Osteocyte (in vitro differentiated cells): ENCODE measurements at regions not wholly inside any gene's neighbourhood (a gene's known extent, or its start where the extent isn't known, plus 50 kb on each side); places are given as distances from the start of the nearest gene placed in this dataset.

Experiments
- DNase-seq: peaks from one replicate; pipeline ENCODE4 v3.0.0; 2021; ENCODE audit warnings: mixed read lengths; ENCODE audit not compliant: unreplicated experiment; ENCODE audit errors: extremely low spot score
- H3K27ac Mint-ChIP-seq: one replicate; pipeline ENCODE4 v1.8.0; 2021; ENCODE audit warnings: mild to moderate bottlenecking, mixed read lengths; ENCODE audit not compliant: unreplicated experiment
- H3K27me3 Mint-ChIP-seq: one replicate; pipeline ENCODE4 v1.8.0; 2021; ENCODE audit warnings: mixed read lengths; ENCODE audit not compliant: unreplicated experiment
- H3K36me3 Mint-ChIP-seq: one replicate; pipeline ENCODE4 v1.8.0; 2021; ENCODE audit warnings: mixed read lengths; ENCODE audit not compliant: unreplicated experiment
- H3K4me1 Mint-ChIP-seq: one replicate; pipeline ENCODE4 v1.8.0; 2021; ENCODE audit warnings: mixed read lengths; ENCODE audit not compliant: unreplicated experiment
- H3K4me3 Mint-ChIP-seq: one replicate; pipeline ENCODE4 v1.8.0; 2021; ENCODE audit warnings: mild to moderate bottlenecking, moderate library complexity, mixed read lengths; ENCODE audit not compliant: unreplicated experiment
- H3K9me3 Mint-ChIP-seq: one replicate; pipeline ENCODE4 v1.8.0; 2021; ENCODE audit warnings: mixed read lengths; ENCODE audit not compliant: unreplicated experiment
- TF ChIP-seq, protein P1 (sequence below): fragments of 200-600 bp; sonication (generic); IDR thresholded peaks from 2 replicates; pipeline ENCODE4 v1.5.0; 2021; ENCODE audit warnings: antibody characterized with exemption, mild to moderate bottlenecking, moderate library complexity

DNA sequence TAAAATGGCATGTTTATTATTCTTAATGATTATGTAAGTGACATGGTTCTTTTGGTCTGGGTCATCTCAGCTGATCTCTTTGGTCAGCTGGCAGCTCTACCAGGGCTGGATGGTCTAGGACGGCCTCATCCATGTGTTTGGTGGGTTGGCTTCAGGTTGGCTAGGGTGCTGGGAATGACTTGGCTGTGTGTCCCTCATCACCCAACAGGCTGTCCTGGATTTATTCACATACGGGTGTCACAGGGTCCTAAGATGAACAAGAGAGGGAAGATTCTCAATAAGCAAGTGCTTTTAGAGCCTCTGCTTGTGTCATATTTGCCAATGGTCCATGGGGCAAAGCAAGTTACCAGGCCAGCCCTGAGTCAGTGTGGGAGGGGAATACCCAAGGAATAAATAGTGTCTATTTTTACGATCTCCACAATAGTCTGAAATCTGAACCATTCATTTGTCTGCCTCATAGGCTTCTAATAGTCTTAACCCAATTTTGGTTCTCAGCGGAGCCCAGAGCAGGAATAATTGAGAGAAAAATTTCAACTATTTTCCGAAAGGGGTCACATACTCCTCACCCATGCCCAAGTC lies 157.5 kb downstream of the HS3ST2 start:
- TF ChIP-seq, protein P1, sequence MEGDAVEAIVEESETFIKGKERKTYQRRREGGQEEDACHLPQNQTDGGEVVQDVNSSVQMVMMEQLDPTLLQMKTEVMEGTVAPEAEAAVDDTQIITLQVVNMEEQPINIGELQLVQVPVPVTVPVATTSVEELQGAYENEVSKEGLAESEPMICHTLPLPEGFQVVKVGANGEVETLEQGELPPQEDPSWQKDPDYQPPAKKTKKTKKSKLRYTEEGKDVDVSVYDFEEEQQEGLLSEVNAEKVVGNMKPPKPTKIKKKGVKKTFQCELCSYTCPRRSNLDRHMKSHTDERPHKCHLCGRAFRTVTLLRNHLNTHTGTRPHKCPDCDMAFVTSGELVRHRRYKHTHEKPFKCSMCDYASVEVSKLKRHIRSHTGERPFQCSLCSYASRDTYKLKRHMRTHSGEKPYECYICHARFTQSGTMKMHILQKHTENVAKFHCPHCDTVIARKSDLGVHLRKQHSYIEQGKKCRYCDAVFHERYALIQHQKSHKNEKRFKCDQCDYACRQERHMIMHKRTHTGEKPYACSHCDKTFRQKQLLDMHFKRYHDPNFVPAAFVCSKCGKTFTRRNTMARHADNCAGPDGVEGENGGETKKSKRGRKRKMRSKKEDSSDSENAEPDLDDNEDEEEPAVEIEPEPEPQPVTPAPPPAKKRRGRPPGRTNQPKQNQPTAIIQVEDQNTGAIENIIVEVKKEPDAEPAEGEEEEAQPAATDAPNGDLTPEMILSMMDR = no peak
- Mint-ChIP-seq H3K36me3 (no peaks in the 10 kb centered on the region), H3K4me1 (no peaks in the 10 kb centered on the region), H3K27me3 (no peaks in the 10 kb centered on the region), H3K9me3 (no peaks in the 10 kb centered on the region), H3K4me3 (no peak overlapping the region), H3K27ac (no peak overlapping the region)
- peak; percentile 21 for DNase-seq

- H3K36me3 Mint-ChIP-seq = no peaks in the 10 kb centered on the region
- TF ChIP-seq, protein P1 = no peak
- H3K9me3 Mint-ChIP-seq = no peaks in the 10 kb centered on the region
- DNase-seq = peak; percentile 72
- H3K27me3 Mint-ChIP-seq = no peaks in the 10 kb centered on the region
- H3K27ac Mint-ChIP-seq = no peak overlapping the region
- H3K4me3 Mint-ChIP-seq = no peak overlapping the region
- no peaks in the 10 kb centered on the region for H3K4me1 Mint-ChIP-seq
Measured at GRCh38 chr16:22970209-22970865, 156.4 kb downstream of the HS3ST2 start.

GRCh38 chr16:22969567-22969966 lies 155.6 kb downstream of the HS3ST2 start:
- no peaks in the 10 kb centered on the region for H3K9me3 Mint-ChIP-seq
- no peaks in the 10 kb centered on the region for H3K27me3 Mint-ChIP-seq
- no peak overlapping the region for H3K27ac Mint-ChIP-seq
- TF ChIP-seq, protein P1 = no peak
- H3K4me3 Mint-ChIP-seq = no peak overlapping the region
- peak; percentile 34 for DNase-seq
- no peaks in the 10 kb centered on the region for H3K36me3 Mint-ChIP-seq
- H3K4me1 Mint-ChIP-seq = no peaks in the 10 kb centered on the region

DNA sequence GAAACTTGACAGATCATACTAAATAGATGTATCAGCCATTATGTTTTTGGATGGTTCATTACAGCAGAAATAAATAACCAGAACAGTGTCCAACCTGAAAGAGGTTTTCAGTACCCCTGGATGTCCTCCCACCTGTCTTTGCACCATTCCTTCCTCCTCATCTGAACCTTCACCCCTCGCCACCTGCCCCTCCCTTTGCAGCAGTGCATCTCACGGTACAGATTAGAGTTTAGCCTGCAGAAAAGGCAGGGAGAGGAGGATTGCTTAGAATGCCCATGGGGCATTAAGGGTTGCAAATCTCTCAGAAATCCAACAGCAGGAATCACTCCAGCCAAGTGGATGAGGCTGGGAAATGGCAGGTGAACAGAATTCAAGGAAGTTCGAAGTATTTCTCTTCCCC lies 155.0 kb downstream of the HS3ST2 start:
- H3K4me3 Mint-ChIP-seq = no peak overlapping the region
- no peaks in the 10 kb centered on the region for H3K9me3 Mint-ChIP-seq
- peak; percentile 17 for DNase-seq
- TF ChIP-seq, protein P1 = no peak
- H3K36me3 Mint-ChIP-seq = no peaks in the 10 kb centered on the region
- H3K4me1 Mint-ChIP-seq = no peaks in the 10 kb centered on the region
- H3K27ac Mint-ChIP-seq = no peak overlapping the region
- H3K27me3 Mint-ChIP-seq = no peaks in the 10 kb centered on the region

GRCh38 chr16:22967521-22968095 lies 153.6 kb downstream of the HS3ST2 start:
- Mint-ChIP-seq H3K9me3 (no peaks in the 10 kb centered on the region), H3K36me3 (no peaks in the 10 kb centered on the region), H3K4me1 (no peaks in the 10 kb centered on the region), H3K27me3 (no peaks in the 10 kb centered on the region), H3K27ac (no peak overlapping the region), H3K4me3 (no peak overlapping the region)
- DNase-seq = peak; percentile 17
- TF ChIP-seq, protein P1 = no peak
